ENCODE measurements at regions not wholly inside any gene's neighbourhood (a gene's known extent, or its start where the extent isn't known, plus 50 kb on each side); places are given as distances from the start of the nearest gene placed in this dataset.

GRCh38 chr12:115222220-115222619, 538.2 kb upstream of the TBX3 start:
- H2BK12ac ChIP-seq (ENCODE audit: low read depth, low read length), result no peak overlapping the region
- H2BK120ac ChIP-seq (replicated peaks; ENCODE audit: low read depth, low read length), result no peak overlapping the region
- H3K14ac ChIP-seq (ENCODE audit: insufficient read length), result no peak overlapping the region
- H4K91ac ChIP-seq (replicated peaks; ENCODE audit: insufficient read length, low read length), result no peak overlapping the region
- no peaks in the 10 kb centered on the region for H4K20me1 ChIP-seq (replicated peaks in 1 of 2; ENCODE audit: control insufficient read depth in 1 of 2, insufficient read depth in 2 of 2, low read length in 2 of 2)
- H4K8ac ChIP-seq (ENCODE audit: extremely low read depth, insufficient read depth, low read length), result no peak overlapping the region
- no peaks in the 10 kb centered on the region for H3K79me2 ChIP-seq (ENCODE audit: control insufficient read depth in 1 of 2, insufficient read depth in 2 of 2, low read length in 2 of 2)
- no peaks in the 10 kb centered on the region for H3K79me1 ChIP-seq (ENCODE audit: low read depth, low read length)
- CTCF ChIA-PET (ENCODE audit: partially characterized antibody), result interaction anchor here (0.6 to 1.9 kb wide), 6 partner anchors 8 to 427 kb away, joined by 3 to 7 read pairs (median 3); no protein-coding TSS in a partner anchor
- no peak overlapping the region for H3K4me3 ChIP-seq (ENCODE audit: extremely low read depth in 1 of 4, insufficient read depth in 2 of 4, low read depth in 3 of 4, low read length in 4 of 4)
- H3K56ac ChIP-seq (replicated peaks; ENCODE audit: insufficient read length, low read depth, low read length), result no peak overlapping the region
- POLR2A ChIA-PET (ENCODE audit: partially characterized antibody), result no interaction called here
- no peak overlapping the region for H3K4me2 ChIP-seq (ENCODE audit: insufficient read depth in 1 of 2, low read depth in 2 of 2, low read length in 2 of 2)
- H3K36me3 ChIP-seq (ENCODE audit: control insufficient read depth in 2 of 4, insufficient read depth in 4 of 4, low read length in 3 of 4), result no peaks in the 10 kb centered on the region
- no peak overlapping the region for H3K4ac ChIP-seq (replicated peaks; ENCODE audit: insufficient read length, low read depth, low read length)
- H2BK15ac ChIP-seq (ENCODE audit: low read length), result no peak overlapping the region
- H3K23me2 ChIP-seq (ENCODE audit: low read depth, low read length), result no peaks in the 10 kb centered on the region
- no peak for FAIRE-seq
- no peak overlapping the region for H2BK5ac ChIP-seq (ENCODE audit: low read depth, low read length)
- no peak overlapping the region for H2AFZ ChIP-seq (ENCODE audit: low read length)
- H3K4me1 ChIP-seq (replicated peaks in 1 of 4; ENCODE audit: control insufficient read depth in 3 of 4, insufficient read depth in 4 of 4, low read length in 3 of 4), result no peaks in the 10 kb centered on the region
- H3K27ac ChIP-seq (ENCODE audit: low read depth, low read length), result no peak overlapping the region
- no peak overlapping the region for H3K9ac ChIP-seq (replicated peaks in 1 of 4; ENCODE audit: extremely low read depth in 1 of 4, low read depth in 3 of 4, low read length in 3 of 4)
- no peaks in the 10 kb centered on the region for H3K27me3 ChIP-seq (replicated peaks in 1 of 4; ENCODE audit: control insufficient read depth in 3 of 4, extremely low read depth in 1 of 4, insufficient read depth in 3 of 4, low read length in 3 of 4)
- H3K23ac ChIP-seq (ENCODE audit: insufficient read length), result no peak overlapping the region
- WGBS, 2 experiments (ENCODE audit: extremely low coverage in 1 of 2, insufficient coverage in 1 of 2, insufficient read length in 1 of 2, insufficient replicate concordance in 2 of 2, low coverage in 1 of 2, low lambda C conversion rate in 2 of 2, missing lambda C conversion rate in 1 of 2), result 89% methylated on average over 6 of the region's 6 CpGs; no CpG with 5 or more reads in 1 of the 2 experiments
- no peak overlapping the region for H2AK5ac ChIP-seq (ENCODE audit: low read depth, low read length)
- no peak overlapping the region for H2BK20ac ChIP-seq (ENCODE audit: low read length)
- no peak for DNase-seq (ENCODE audit: low read depth in 1 of 2, low spot score in 2 of 2)
- H4K5ac ChIP-seq (ENCODE audit: insufficient read length, low read depth, low read length), result no peak overlapping the region
- H3K18ac ChIP-seq (ENCODE audit: extremely low read depth, low read length), result no peak overlapping the region
- no peaks in the 10 kb centered on the region for H3K9me3 ChIP-seq (ENCODE audit: insufficient read depth in 2 of 2, low read depth in 1 of 2, low read length in 1 of 2)
- TF ChIP-seq SP4 (IDR thresholded peaks at IDR 0.05; ENCODE audit: low read length) (no peak), JUND (IDR thresholded peaks at IDR 0.05; ENCODE audit: low read length) (no peak), CTCF (IDR thresholded peaks at IDR 0.05; ENCODE audit: control extremely low read depth in 1 of 3, insufficient read depth in 1 of 3, low read depth in 1 of 3, low read length in 3 of 3) (peak in 2 of 3 experiments; percentile 19 to 22; a peak in 2 of 4 replicates), CBX5 (IDR thresholded peaks at IDR 0.05; ENCODE audit: low read depth, low read length) (no peak), MAFK (IDR thresholded peaks at IDR 0.05; ENCODE audit: low read depth, low read length) (no peak), CEBPB (IDR thresholded peaks at IDR 0.05; ENCODE audit: low read depth, low read length) (no peak), FOSL1 (IDR thresholded peaks at IDR 0.05; ENCODE audit: insufficient read depth, low read depth, low read length) (no peak), KDM4A (IDR thresholded peaks at IDR 0.05; ENCODE audit: low read depth, low read length, severe bottlenecking) (no peak), BACH1 (IDR thresholded peaks at IDR 0.05; ENCODE audit: low read length) (no peak), GABPA (IDR thresholded peaks at IDR 0.05; ENCODE audit: borderline replicate concordance, insufficient read depth, low read length) (no peak), BCL11A (IDR thresholded peaks at IDR 0.05; ENCODE audit: low read depth in 2 of 2, low read length in 2 of 2) (no peak), RAD21 (IDR thresholded peaks at IDR 0.05 in 1 of 2, conservative IDR thresholded peaks at IDR 0.05 in 1 of 2; ENCODE audit: low read depth in 2 of 2, low read length in 2 of 2) (peak; percentile 4 to 44; a peak in 3 of 4 replicates)

Data from H1 (cell line).